Mesenchymal stem cell (in vitro differentiated cells and primary cell): ENCODE measurements at regions not wholly inside any gene's neighbourhood (a gene's known extent, or its start where the extent isn't known, plus 50 kb on each side); places are given as distances from the start of the nearest gene placed in this dataset.

ENCODE experiments used
- DNase-seq: peaks from one replicate; pipeline ENCODE4 v3.0.0-alpha.2; 2013
- H2AFZ ChIP-seq: one replicate; pipeline ENCODE4 v1.6.1; 2013; ENCODE audit warnings: low read depth, mild to moderate bottlenecking, control low read depth, inconsistent platforms, low read length, moderate library complexity
- H2AK5ac ChIP-seq: 2 replicates; pipeline ENCODE4 v1.6.1; 2013; ENCODE audit warnings: low read length, moderate library complexity, mild to moderate bottlenecking, inconsistent platforms; ENCODE audit not compliant: severe bottlenecking
- H2BK120ac ChIP-seq: one replicate; pipeline ENCODE4 v1.6.1; 2013; ENCODE audit warnings: low read depth, mild to moderate bottlenecking, inconsistent platforms, low read length, moderate library complexity
- H2BK12ac ChIP-seq, 2 experiments: one replicate each; pipeline ENCODE4 v1.6.1; 2013; ENCODE audit warnings: inconsistent platforms in 2 of 2, low read length in 2 of 2, mild to moderate bottlenecking in 2 of 2, moderate library complexity in 2 of 2, control low read depth in 1 of 2
- H2BK15ac ChIP-seq: one replicate; pipeline ENCODE4 v1.6.1; 2013; ENCODE audit warnings: mild to moderate bottlenecking, low read depth, inconsistent platforms; ENCODE audit not compliant: poor library complexity, severe bottlenecking
- H2BK5ac ChIP-seq: 2 replicates; pipeline ENCODE4 v1.6.1; 2013; ENCODE audit warnings: low read depth, mild to moderate bottlenecking, low read length, control low read depth, inconsistent platforms; ENCODE audit not compliant: poor library complexity, severe bottlenecking
- H3K14ac ChIP-seq, 2 experiments: one replicate each; pipeline ENCODE4 v1.6.1; 2013; ENCODE audit warnings: inconsistent platforms in 2 of 2, low read length in 2 of 2, control low read depth in 1 of 2, mild to moderate bottlenecking in 1 of 2, moderate library complexity in 1 of 2
- H3K18ac ChIP-seq, 2 experiments: one replicate each; pipeline ENCODE4 v1.6.1; 2013; ENCODE audit warnings: inconsistent platforms in 2 of 2, low read length in 2 of 2, control low read depth in 1 of 2, low read depth in 1 of 2, mild to moderate bottlenecking in 1 of 2
- H3K23ac ChIP-seq, 2 experiments: one replicate each; pipeline ENCODE4 v1.6.1; 2013; ENCODE audit warnings: inconsistent platforms in 2 of 2, low read length in 2 of 2, mild to moderate bottlenecking in 2 of 2, moderate library complexity in 2 of 2, control low read depth in 1 of 2
- H3K27ac ChIP-seq: 2 replicates; pipeline ENCODE4 v1.5.1; 2013; ENCODE audit warnings: mild to moderate bottlenecking, moderate library complexity, low read length, control low read depth, inconsistent platforms; ENCODE audit not compliant: poor library complexity, severe bottlenecking
- H3K27me3 ChIP-seq, 2 experiments: 2 replicates each; pipeline versions ENCODE4 v1.6.1 to v1.7.0; 2013; ENCODE audit warnings: low read length in 2 of 2, mild to moderate bottlenecking in 2 of 2, moderate library complexity in 2 of 2, control low read depth in 1 of 2, inconsistent platforms in 1 of 2; ENCODE audit not compliant: control insufficient read depth in 1 of 2, insufficient read depth in 1 of 2
- H3K36me3 ChIP-seq, 2 experiments: 2 replicates each; pipeline versions ENCODE4 v1.6.1 to v1.7.0; 2013; ENCODE audit warnings: low read length in 2 of 2, control low read depth in 1 of 2, inconsistent platforms in 1 of 2, low read depth in 1 of 2, mild to moderate bottlenecking in 1 of 2; ENCODE audit not compliant: insufficient read depth in 2 of 2, control insufficient read depth in 1 of 2
- H3K4ac ChIP-seq, 2 experiments: one replicate each; pipeline ENCODE4 v1.6.1; 2013; ENCODE audit warnings: inconsistent platforms in 2 of 2, low read length in 2 of 2, mild to moderate bottlenecking in 2 of 2, moderate library complexity in 2 of 2, control low read depth in 1 of 2, low read depth in 1 of 2
- H3K4me1 ChIP-seq: 2 replicates; pipeline ENCODE4 v1.6.1; 2013; ENCODE audit warnings: low read depth, low read length, control low read depth; ENCODE audit not compliant: control insufficient read depth, insufficient read depth
- H3K4me2 ChIP-seq: 2 replicates; pipeline ENCODE4 v1.6.1; 2013; ENCODE audit warnings: low read length, mild to moderate bottlenecking, inconsistent platforms; ENCODE audit not compliant: poor library complexity, severe bottlenecking
- H3K4me3 ChIP-seq, 2 experiments: 2 replicates each; pipeline versions ENCODE4 v1.5.1 to v1.7.0; 2013; ENCODE audit warnings: low read length in 2 of 2, mild to moderate bottlenecking in 2 of 2, control low read depth in 1 of 2, low read depth in 1 of 2; ENCODE audit not compliant: insufficient read depth in 1 of 2
- H3K79me1 ChIP-seq: replicated peaks from 2 replicates; pipeline ENCODE4 v1.6.1; 2013; ENCODE audit warnings: mild to moderate bottlenecking, control low read depth, low read length, inconsistent platforms; ENCODE audit not compliant: poor library complexity, severe bottlenecking
- H3K9ac ChIP-seq: 2 replicates; pipeline ENCODE4 v1.7.0; 2013; ENCODE audit warnings: mild to moderate bottlenecking, low read length, moderate library complexity
- H3K9me3 ChIP-seq: 2 replicates; pipeline ENCODE4 v1.7.0; 2013; ENCODE audit warnings: mild to moderate bottlenecking, low read length; ENCODE audit not compliant: control insufficient read depth
- H4K8ac ChIP-seq: one replicate; pipeline ENCODE4 v1.6.1; 2013; ENCODE audit warnings: inconsistent platforms, mild to moderate bottlenecking, low read length, moderate library complexity
- H4K91ac ChIP-seq: one replicate; pipeline ENCODE4 v1.6.1; 2013; ENCODE audit warnings: mild to moderate bottlenecking, low read length, inconsistent platforms
- WGBS: methylation state at CpG from one replicate; pipeline ENCODE4 v1.1.7; 2013; ENCODE audit warnings: mixed read lengths; 5-methylcytosine and 5-hydroxymethylcytosine counted together

GRCh38 chr3:13712682-13713180 lies 163.8 kb downstream of the FBLN2 start:
- Histone ChIP-seq H3K4ac (no peak overlapping the region), H3K23ac (no peak overlapping the region), H4K91ac (no peak overlapping the region), H4K8ac (no peak overlapping the region), H3K9me3 (no peaks in the 10 kb centered on the region), H2BK12ac (no peak overlapping the region), H2AK5ac (no peak overlapping the region), H3K14ac (no peak overlapping the region), H2AFZ (no peak overlapping the region), H3K27me3 (no peaks in the 10 kb centered on the region), H3K4me1 (no peaks in the 10 kb centered on the region), H3K4me3 (no peak overlapping the region), H2BK15ac (no peak overlapping the region), H3K18ac (no peak overlapping the region), H3K79me1 (no peaks in the 10 kb centered on the region), H2BK5ac (no peak overlapping the region), H3K36me3 (no peaks in the 10 kb centered on the region), H2BK120ac (no peak overlapping the region), H3K9ac (no peak overlapping the region), H3K4me2 (no peak overlapping the region), H3K27ac (no peak overlapping the region)
- DNase-seq, result no peak
- 38% methylated on average over 3 of the region's 3 CpGs for WGBS

GRCh38 chr3:13711911-13712650 lies 163.2 kb downstream of the FBLN2 start:
- H3K27me3 ChIP-seq, result no peaks in the 10 kb centered on the region
- no peak overlapping the region for H3K9ac ChIP-seq
- H3K4me3 ChIP-seq, result no peak overlapping the region
- no peak overlapping the region for H3K4me2 ChIP-seq
- H3K27ac ChIP-seq, result no peak overlapping the region
- no peak overlapping the region for H3K18ac ChIP-seq
- H3K79me1 ChIP-seq, result no peaks in the 10 kb centered on the region
- no peaks in the 10 kb centered on the region for H3K36me3 ChIP-seq
- no peak overlapping the region for H3K4ac ChIP-seq
- no peak overlapping the region for H4K91ac ChIP-seq
- H3K23ac ChIP-seq, result no peak overlapping the region
- H2AFZ ChIP-seq, result no peak overlapping the region
- no peak overlapping the region for H4K8ac ChIP-seq
- H2BK12ac ChIP-seq, result no peak overlapping the region
- WGBS, result 54% methylated on average over 9 of the region's 9 CpGs
- no peaks in the 10 kb centered on the region for H3K4me1 ChIP-seq
- no peaks in the 10 kb centered on the region for H3K9me3 ChIP-seq
- no peak overlapping the region for H2BK5ac ChIP-seq
- no peak overlapping the region for H2AK5ac ChIP-seq
- no peak for DNase-seq
- H2BK120ac ChIP-seq, result no peak overlapping the region
- no peak overlapping the region for H3K14ac ChIP-seq
- H2BK15ac ChIP-seq, result no peak overlapping the region

- H2BK120ac ChIP-seq, result no peak overlapping the region
- no peaks in the 10 kb centered on the region for H3K9me3 ChIP-seq
- H2BK15ac ChIP-seq, result no peak overlapping the region
- no peak overlapping the region for H4K91ac ChIP-seq
- H3K27me3 ChIP-seq, result no peaks in the 10 kb centered on the region
- H3K23ac ChIP-seq, result no peak overlapping the region
- no peak overlapping the region for H3K4ac ChIP-seq
- no peak overlapping the region for H2AFZ ChIP-seq
- DNase-seq, result no peak
- H3K14ac ChIP-seq, result no peak overlapping the region
- no peaks in the 10 kb centered on the region for H3K4me1 ChIP-seq
- H3K9ac ChIP-seq, result no peak overlapping the region
- 28% methylated on average over 3 of the region's 3 CpGs for WGBS
- no peak overlapping the region for H3K27ac ChIP-seq
- no peaks in the 10 kb centered on the region for H3K79me1 ChIP-seq
- no peak overlapping the region for H4K8ac ChIP-seq
- no peaks in the 10 kb centered on the region for H3K36me3 ChIP-seq
- no peak overlapping the region for H3K4me3 ChIP-seq
- no peak overlapping the region for H2BK5ac ChIP-seq
- no peak overlapping the region for H2BK12ac ChIP-seq
- H2AK5ac ChIP-seq, result no peak overlapping the region
- no peak overlapping the region for H3K4me2 ChIP-seq
- no peak overlapping the region for H3K18ac ChIP-seq
These were observed 161.3 kb downstream of the FBLN2 start for GRCh38 chr3:13710251-13710650.

GRCh38 chr3:13709706-13710105 lies 160.8 kb downstream of the FBLN2 start:
- Histone ChIP-seq H2BK120ac (no peak overlapping the region), H2AK5ac (no peak overlapping the region), H3K18ac (no peak overlapping the region), H3K27ac (no peak overlapping the region), H3K27me3 (no peaks in the 10 kb centered on the region), H3K23ac (no peak overlapping the region), H2AFZ (no peak overlapping the region), H2BK12ac (no peak overlapping the region), H4K8ac (no peak overlapping the region), H3K79me1 (no peaks in the 10 kb centered on the region), H2BK15ac (no peak overlapping the region), H3K9ac (no peak overlapping the region), H3K9me3 (no peaks in the 10 kb centered on the region), H3K36me3 (no peaks in the 10 kb centered on the region), H3K4ac (no peak overlapping the region), H3K14ac (no peak overlapping the region), H3K4me2 (no peak overlapping the region), H3K4me1 (no peaks in the 10 kb centered on the region), H3K4me3 (no peak overlapping the region), H4K91ac (no peak overlapping the region), H2BK5ac (no peak overlapping the region)
- 86% methylated on average over 1 of the region's 1 CpG for WGBS
- no peak for DNase-seq
